ENCODE measurements at regions not wholly inside any gene's neighbourhood (a gene's known extent, or its start where the extent isn't known, plus 50 kb on each side); places are given as distances from the start of the nearest gene placed in this dataset.

DNA sequence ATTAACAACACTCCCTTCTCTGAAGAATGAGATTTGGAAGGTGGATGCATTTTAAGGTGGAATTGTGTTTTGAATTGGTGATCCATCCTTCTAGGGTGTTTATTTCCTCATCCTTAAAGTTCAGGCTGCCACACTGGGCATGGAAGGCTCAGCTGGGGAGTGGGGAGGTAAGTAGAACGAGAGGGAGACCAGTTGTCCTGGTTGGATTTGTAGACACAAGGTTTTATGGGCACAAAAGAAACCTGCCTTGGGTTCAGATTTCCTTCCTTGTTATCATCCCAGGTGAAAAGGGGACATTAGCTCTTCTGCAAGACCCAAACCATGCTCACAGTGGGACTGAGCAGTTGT is 101.0 kb upstream of the SIX3 start:
- TF ChIP-seq CTCF (IDR thresholded peaks at IDR 0.05) (no peak), POLR2AphosphoS5 (IDR thresholded peaks at IDR 0.05) (peak; percentile 17), POLR2A (IDR thresholded peaks at IDR 0.05) (no peak)
